WERI-Rb-1 (cell line): ENCODE measurements at regions not wholly inside any gene's neighbourhood (a gene's known extent, or its start where the extent isn't known, plus 50 kb on each side); places are given as distances from the start of the nearest gene placed in this dataset.
A peak's percentile ranks its signal among the peaks of the same experiment; 100 is the strongest.
"Not testable (repeated sequence)": the region's sequence is repeated elsewhere in the genome, so short reads cannot be mapped to it uniquely, and the experiment has no call there.

ENCODE experiments used
- DNase-seq: peaks from one replicate; pipeline ENCODE4 v3.0.0-alpha.2; 2020
- H3K27ac ChIP-seq: fragments of 250-450 bp; sonication (Bioruptor Pico); 2 replicates; pipeline ENCODE4 v1.5.1; 2020; ENCODE audit warnings: mild to moderate bottlenecking, moderate library complexity
- H3K27me3 ChIP-seq: fragments of 250-450 bp; sonication (Bioruptor Pico); 2 replicates; pipeline ENCODE4 v1.5.1; 2021; ENCODE audit warnings: mild to moderate bottlenecking, low read depth, moderate library complexity; ENCODE audit not compliant: insufficient read depth, severe bottlenecking
- H3K36me3 ChIP-seq: fragments of 250-450 bp; sonication (Bioruptor Pico); 2 replicates; pipeline ENCODE4 v1.5.1; 2020; ENCODE audit warnings: mild to moderate bottlenecking, moderate library complexity
- H3K4me3 ChIP-seq: 2 replicates; pipeline ENCODE4 v1.5.1; 2011; ENCODE audit warnings: low read depth, mild to moderate bottlenecking, control low read depth, low read length
- H3K9me3 ChIP-seq: fragments of 250-450 bp; sonication (Bioruptor Pico); 2 replicates; pipeline ENCODE4 v1.5.1; 2021; ENCODE audit warnings: mild to moderate bottlenecking, moderate library complexity; ENCODE audit not compliant: severe bottlenecking
- TF ChIP-seq, protein P1 (sequence below): IDR thresholded peaks from 2 replicates; pipeline ENCODE4 v1.5.1; 2011; ENCODE audit warnings: low read depth, mild to moderate bottlenecking, control low read depth, inconsistent platforms, low read length

DNA sequence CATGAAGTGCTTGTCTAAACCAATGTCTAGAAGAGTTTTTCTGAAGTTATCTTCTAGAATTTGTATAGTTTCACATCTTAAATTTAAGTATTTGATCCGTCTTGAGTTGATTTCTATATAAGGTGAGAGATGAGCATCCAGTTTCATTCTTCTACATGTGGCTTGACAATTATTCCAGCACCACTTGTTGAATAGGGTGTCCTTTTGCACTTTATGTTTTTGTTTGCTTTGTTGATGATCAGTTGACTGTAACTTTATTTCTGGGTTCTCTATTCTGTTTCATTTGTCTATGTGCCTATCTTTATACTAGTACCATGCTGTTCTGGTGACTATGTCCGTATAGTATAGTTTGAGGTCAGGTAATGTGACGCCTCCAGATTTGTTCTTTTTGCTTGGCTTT lies 426.6 kb upstream of the CHRM2 start:
- Histone ChIP-seq H3K9me3 (no peaks in the 10 kb centered on the region), H3K36me3 (no peaks in the 10 kb centered on the region), H3K27me3 (no peaks in the 10 kb centered on the region), H3K27ac (no peak overlapping the region), H3K4me3 (no peak overlapping the region)
- TF ChIP-seq, protein P1, sequence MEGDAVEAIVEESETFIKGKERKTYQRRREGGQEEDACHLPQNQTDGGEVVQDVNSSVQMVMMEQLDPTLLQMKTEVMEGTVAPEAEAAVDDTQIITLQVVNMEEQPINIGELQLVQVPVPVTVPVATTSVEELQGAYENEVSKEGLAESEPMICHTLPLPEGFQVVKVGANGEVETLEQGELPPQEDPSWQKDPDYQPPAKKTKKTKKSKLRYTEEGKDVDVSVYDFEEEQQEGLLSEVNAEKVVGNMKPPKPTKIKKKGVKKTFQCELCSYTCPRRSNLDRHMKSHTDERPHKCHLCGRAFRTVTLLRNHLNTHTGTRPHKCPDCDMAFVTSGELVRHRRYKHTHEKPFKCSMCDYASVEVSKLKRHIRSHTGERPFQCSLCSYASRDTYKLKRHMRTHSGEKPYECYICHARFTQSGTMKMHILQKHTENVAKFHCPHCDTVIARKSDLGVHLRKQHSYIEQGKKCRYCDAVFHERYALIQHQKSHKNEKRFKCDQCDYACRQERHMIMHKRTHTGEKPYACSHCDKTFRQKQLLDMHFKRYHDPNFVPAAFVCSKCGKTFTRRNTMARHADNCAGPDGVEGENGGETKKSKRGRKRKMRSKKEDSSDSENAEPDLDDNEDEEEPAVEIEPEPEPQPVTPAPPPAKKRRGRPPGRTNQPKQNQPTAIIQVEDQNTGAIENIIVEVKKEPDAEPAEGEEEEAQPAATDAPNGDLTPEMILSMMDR = no peak
- no peak for DNase-seq

DNA sequence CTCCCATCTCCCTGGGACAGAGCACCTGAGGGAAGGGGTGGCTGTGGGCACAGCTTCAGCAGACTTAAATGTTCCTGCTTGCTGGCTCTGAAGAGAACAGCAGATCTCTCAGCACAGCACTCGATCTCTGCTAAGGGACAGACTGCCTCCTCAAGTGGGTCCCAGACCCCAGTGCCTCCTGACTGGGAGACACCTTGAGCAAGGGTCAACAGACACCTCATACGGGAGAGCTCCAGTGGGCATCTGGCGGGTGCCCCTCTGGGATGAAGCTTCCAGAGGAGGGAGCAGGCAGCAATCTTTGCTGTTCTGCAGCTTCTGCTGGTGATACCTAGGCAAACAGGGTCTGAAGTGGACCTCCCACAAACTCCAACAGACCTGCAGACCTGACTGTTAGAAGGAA lies 436.7 kb upstream of the CHRM2 start:
- not testable (repeated sequence) for H3K36me3 ChIP-seq, H3K27ac ChIP-seq, DNase-seq, H3K4me3 ChIP-seq, H3K9me3 ChIP-seq, H3K27me3 ChIP-seq

DNA sequence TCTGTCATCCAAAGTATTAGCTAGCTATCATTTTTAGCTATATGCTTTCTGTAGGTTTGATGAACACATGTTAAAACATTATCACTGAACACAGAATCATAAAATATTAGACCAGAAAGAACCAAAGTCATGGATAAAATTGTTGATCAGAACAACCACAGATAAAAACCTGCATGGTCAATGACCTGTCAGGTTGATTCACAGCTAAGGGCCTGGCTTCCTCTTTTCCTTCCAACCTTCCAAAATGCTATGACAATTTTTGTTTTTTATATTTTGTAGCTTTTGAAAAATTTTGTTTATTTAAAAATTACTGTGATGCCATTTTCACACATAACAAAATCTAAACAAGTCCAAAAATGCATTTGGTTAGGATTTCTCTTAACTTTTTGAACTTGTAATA lies 444.4 kb upstream of the CHRM2 start:
- Histone ChIP-seq H3K36me3 (no peaks in the 10 kb centered on the region), H3K9me3 (no peaks in the 10 kb centered on the region), H3K27ac (no peak overlapping the region), H3K27me3 (no peaks in the 10 kb centered on the region), H3K4me3 (no peak overlapping the region)
- no peak for DNase-seq
- TF ChIP-seq, protein P1 = no peak

DNA sequence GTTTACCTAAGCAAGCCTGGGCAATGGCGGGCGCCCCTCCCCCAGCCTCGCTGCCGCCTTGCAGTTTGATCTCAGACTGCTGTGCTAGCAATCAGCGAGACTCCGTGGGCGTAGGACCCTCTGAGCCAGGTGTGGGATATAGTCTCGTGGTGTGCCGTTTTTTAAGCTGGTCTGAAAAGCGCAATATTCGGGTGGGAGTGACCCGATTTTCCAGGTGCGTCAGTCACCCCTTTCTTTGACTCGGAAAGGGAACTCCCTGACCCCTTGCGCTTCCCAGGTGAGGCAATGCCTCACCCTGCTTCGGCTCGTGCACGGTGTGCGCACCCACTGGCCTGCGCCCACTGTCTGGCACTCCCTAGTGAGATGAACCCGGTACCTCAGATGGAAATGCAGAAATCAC lies 442.6 kb upstream of the MTPN start:
- not testable (repeated sequence) for H3K9me3 ChIP-seq, DNase-seq, H3K36me3 ChIP-seq, H3K27me3 ChIP-seq, H3K4me3 ChIP-seq, H3K27ac ChIP-seq

GRCh38 chr7:136412952-136413351 lies 435.8 kb upstream of the MTPN start:
- no peak for DNase-seq
- no peak overlapping the region for H3K27ac ChIP-seq

GRCh38 chr7:136405931-136406777 lies 429.0 kb upstream of the MTPN start:
- no peaks in the 10 kb centered on the region for H3K27me3 ChIP-seq
- H3K27ac ChIP-seq = no peak overlapping the region
- no peaks in the 10 kb centered on the region for H3K36me3 ChIP-seq
- TF ChIP-seq, protein P1 = peak; percentile 76
- H3K9me3 ChIP-seq = no peaks in the 10 kb centered on the region
- DNase-seq = peak; percentile 46
- H3K4me3 ChIP-seq = peak overlapping the region; percentile 48

More at GRCh38 chr7:136412952-136413351, 435.8 kb upstream of the MTPN start:
- no peaks in the 10 kb centered on the region for H3K27me3 ChIP-seq
- H3K4me3 ChIP-seq = no peak overlapping the region
- H3K36me3 ChIP-seq = no peaks in the 10 kb centered on the region
- H3K9me3 ChIP-seq = no peaks in the 10 kb centered on the region
- TF ChIP-seq, protein P1 = no peak

- no peak overlapping the region for H3K27ac ChIP-seq
These were observed 426.4 kb upstream of the MTPN start for GRCh38 chr7:136403591-136403990.

More at GRCh38 chr7:136403591-136403990, 426.4 kb upstream of the MTPN start:
- H3K9me3 ChIP-seq = no peaks in the 10 kb centered on the region
- TF ChIP-seq, protein P1 = no peak
- H3K4me3 ChIP-seq = no peak overlapping the region
- H3K27me3 ChIP-seq = no peaks in the 10 kb centered on the region
- no peak for DNase-seq
- no peaks in the 10 kb centered on the region for H3K36me3 ChIP-seq
